ENCODE measurements at regions not wholly inside any gene's neighbourhood (a gene's known extent, or its start where the extent isn't known, plus 50 kb on each side); places are given as distances from the start of the nearest gene placed in this dataset.

DNA sequence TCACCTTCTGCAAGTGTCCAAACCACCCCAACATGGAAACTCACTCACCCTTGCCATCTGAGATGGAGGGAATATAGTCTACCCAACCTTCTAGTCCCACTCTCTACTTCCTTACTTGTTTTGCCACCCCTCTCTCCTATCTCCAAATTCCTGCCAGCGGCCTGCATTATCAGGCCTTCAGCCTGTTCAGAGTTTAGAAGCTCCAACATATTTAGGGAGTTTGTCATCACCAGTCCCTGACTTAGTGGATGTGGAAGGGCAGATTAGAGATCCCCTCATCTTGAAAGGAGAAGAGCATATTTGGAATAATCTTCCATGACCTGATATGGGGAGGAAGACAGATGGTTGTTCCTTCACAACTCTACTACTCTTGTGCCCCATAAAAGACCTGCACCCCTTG lies 281.4 kb upstream of the MAP3K7 start:
- ATAC-seq (replicated peaks) (no peak), DNase-seq (no peak)
- no peaks in the 10 kb centered on the region for H3K36me3 Mint-ChIP-seq
- no peaks in the 10 kb centered on the region for H3K4me1 Mint-ChIP-seq
- no peak overlapping the region for H3K4me3 Mint-ChIP-seq
- peaks cover 0 to 2% of the 10 kb centered on the region in 2 donors for H3K9me3 Mint-ChIP-seq
- H3K27me3 Mint-ChIP-seq: peaks cover 7 to 8% of the 10 kb centered on the region in 2 donors
- no peak overlapping the region for H3K27ac Mint-ChIP-seq

DNA sequence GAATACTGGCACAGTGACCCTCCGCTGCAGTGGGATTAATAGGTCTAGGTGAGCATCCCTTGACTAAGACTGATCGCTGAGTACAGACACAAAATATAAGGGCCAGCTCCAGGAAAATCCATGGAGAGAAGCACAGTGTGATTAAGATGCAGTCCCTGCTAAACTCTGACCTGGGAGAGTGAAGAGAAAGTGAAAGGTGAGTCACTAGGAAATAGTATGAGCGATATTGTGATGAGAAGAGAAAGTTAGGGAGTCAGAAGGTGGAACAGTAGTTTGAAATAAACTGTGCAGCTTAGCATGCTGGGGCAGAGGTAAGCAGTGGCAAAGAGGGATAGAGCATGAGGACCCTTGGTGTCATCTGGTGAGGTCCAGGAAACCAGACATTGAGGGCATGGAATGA lies 278.6 kb upstream of the MAP3K7 start:
- H3K27me3 Mint-ChIP-seq: no peaks in the 10 kb centered on the region
- peaks cover 0 to 2% of the 10 kb centered on the region in 2 donors for H3K9me3 Mint-ChIP-seq
- H3K36me3 Mint-ChIP-seq: no peaks in the 10 kb centered on the region
- peaks cover 3 to 5% of the 10 kb centered on the region in 2 donors for H3K4me1 Mint-ChIP-seq
- DNase-seq (no peak), ATAC-seq (replicated peaks) (no peak)
- no peak overlapping the region for H3K27ac Mint-ChIP-seq
- no peak overlapping the region for H3K4me3 Mint-ChIP-seq

DNA sequence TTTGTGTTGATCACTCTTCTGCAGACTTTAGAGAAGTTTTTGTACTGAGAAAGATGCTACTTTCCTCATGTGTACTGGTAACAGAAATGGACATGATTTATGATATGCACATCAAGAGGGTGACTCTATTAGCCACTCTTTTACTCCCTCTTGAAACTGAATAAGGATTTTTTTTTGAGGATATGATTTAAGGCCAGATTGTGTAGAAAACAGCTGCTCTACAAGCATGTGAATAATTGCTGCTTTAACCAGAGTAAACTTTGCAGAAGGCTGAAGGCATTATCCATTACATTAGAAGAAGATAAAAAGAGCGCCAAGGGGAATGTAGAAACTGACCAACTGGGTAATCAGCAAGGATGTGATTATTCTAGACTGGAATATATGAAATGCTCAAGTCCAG lies 276.2 kb upstream of the MAP3K7 start:
- DNase-seq: no peak
- H3K36me3 Mint-ChIP-seq: no peaks in the 10 kb centered on the region
- H3K4me1 Mint-ChIP-seq: peaks cover 3 to 5% of the 10 kb centered on the region in 2 donors
- H3K27me3 Mint-ChIP-seq: no peaks in the 10 kb centered on the region
- H3K9me3 Mint-ChIP-seq: no peaks in the 10 kb centered on the region
- no peak overlapping the region for H3K4me3 Mint-ChIP-seq
- no peak overlapping the region for H3K27ac Mint-ChIP-seq
- no peak for ATAC-seq (replicated peaks)

DNA sequence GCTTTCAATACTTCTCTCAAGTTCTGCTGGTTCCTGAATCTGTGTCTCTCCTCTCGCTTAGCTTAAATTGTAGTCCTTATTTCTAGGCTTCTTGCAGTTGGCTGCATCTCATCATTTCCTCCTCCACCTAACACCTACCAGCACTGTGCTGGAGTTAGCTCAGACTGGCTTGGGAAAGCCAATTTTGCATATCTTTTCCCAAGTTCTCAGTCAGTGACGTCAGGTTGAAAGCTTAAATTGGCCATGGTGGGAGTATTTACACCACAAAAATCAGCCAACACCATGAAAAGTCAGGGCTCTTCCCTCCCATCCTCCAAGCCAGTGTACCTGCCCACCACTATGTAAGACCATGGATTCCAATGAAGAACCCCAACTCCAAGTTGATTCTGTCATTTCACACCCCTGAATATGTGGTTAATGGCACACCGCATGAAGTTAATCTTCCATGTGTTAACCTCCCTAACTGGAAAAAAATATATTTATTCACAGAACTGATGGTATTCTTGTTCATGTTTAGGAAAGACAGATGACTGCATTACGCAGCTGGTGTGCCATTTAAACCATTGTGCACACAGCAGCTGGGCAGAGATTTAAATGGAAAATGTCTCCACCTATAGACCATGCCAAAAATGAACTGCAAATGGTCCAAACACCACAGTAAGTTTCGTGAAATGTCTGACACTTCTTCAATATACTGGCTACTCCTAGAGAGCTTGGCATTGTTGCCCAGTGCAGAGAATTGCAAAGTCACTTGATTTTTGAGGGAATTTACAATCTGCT lies 274.1 kb upstream of the MAP3K7 start:
- ATAC-seq (replicated peaks) (no peak), DNase-seq (no peak)
- H3K36me3 Mint-ChIP-seq: no peaks in the 10 kb centered on the region
- H3K4me1 Mint-ChIP-seq: peaks cover 3 to 5% of the 10 kb centered on the region in 2 donors
- no peak overlapping the region for H3K27ac Mint-ChIP-seq
- H3K9me3 Mint-ChIP-seq: no peaks in the 10 kb centered on the region
- no peak overlapping the region for H3K4me3 Mint-ChIP-seq
- peaks cover 0 to 6% of the 10 kb centered on the region in 2 donors for H3K27me3 Mint-ChIP-seq

DNA sequence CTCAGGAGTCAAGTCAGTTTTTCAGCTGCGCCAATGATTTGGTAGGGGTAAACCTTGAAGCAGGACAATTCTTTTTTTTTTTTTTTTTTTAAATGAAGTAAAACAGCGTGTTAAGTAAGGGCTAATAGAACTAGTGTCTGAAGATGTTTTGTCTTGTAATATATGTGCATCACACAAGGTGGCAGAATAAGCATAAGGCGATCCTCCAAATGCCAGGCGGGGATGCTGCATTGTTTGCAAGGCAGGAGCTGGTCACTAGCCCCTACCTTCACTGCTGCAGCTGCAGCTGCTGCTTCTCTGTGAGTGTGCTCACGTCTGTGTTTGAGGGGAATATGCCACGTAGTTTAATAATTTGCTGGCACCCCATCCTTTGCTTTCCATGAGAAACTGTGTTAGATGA lies 272.7 kb upstream of the MAP3K7 start:
- Mint-ChIP-seq H3K36me3 (no peaks in the 10 kb centered on the region), H3K27ac (no peak overlapping the region), H3K4me1 (peaks cover 3 to 5% of the 10 kb centered on the region in 2 donors), H3K9me3 (no peaks in the 10 kb centered on the region), H3K4me3 (no peak overlapping the region), H3K27me3 (peaks cover 0 to 6% of the 10 kb centered on the region in 2 donors)
- DNase-seq (no peak), ATAC-seq (replicated peaks) (peak in 1 of 2 donors; percentile 31)

DNA sequence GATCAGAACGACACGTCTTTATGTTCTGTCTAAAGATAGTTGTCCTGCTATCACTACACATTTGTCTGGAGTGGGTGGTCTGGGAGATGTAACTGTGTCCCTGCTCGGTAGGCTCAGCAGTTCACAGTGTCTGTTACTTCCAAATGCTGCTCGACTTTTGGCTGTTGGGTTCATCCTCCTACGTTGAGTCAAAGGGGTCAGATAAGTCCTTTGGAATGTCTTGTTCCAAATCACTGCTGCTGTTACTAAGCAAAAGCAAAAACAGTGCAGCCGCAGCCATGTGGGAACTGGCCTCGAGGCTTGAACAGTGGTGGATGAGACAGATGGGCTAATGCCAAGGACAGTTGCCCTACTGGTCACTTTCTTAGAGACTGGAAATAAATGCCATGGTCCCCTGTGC lies 272.2 kb upstream of the MAP3K7 start:
- Mint-ChIP-seq H3K27ac (no peak overlapping the region), H3K36me3 (no peaks in the 10 kb centered on the region), H3K9me3 (no peaks in the 10 kb centered on the region), H3K4me1 (peaks cover 3 to 5% of the 10 kb centered on the region in 2 donors), H3K27me3 (peaks cover 0 to 6% of the 10 kb centered on the region in 2 donors), H3K4me3 (no peak overlapping the region)
- ATAC-seq (replicated peaks) (no peak), DNase-seq (no peak)

DNA sequence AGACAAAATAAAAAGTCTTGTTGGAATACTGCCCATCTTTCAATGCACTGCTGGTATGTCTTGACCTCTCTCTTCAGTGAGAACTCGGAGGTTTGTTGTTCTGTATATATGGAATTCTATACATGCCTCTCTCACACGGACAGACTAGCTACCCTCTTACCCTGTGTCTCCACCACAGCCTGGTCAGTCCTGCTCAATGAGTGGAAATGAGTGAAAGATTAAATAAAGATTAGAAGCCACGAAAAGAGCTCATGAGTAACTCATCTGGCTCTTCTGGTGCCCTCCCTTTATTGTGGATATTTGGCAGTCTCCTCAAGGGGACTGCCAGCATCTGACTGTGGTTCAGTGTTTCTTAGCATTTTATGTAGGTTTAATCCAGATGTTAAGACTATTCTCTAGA lies 262.8 kb upstream of the MAP3K7 start:
- no peak overlapping the region for H3K4me3 Mint-ChIP-seq
- no peaks in the 10 kb centered on the region for H3K4me1 Mint-ChIP-seq
- no peak overlapping the region for H3K27ac Mint-ChIP-seq
- H3K9me3 Mint-ChIP-seq: no peaks in the 10 kb centered on the region
- ATAC-seq (replicated peaks) (no peak), DNase-seq (no peak)
- peaks cover 0 to 4% of the 10 kb centered on the region in 2 donors for H3K27me3 Mint-ChIP-seq
- H3K36me3 Mint-ChIP-seq: no peaks in the 10 kb centered on the region

DNA sequence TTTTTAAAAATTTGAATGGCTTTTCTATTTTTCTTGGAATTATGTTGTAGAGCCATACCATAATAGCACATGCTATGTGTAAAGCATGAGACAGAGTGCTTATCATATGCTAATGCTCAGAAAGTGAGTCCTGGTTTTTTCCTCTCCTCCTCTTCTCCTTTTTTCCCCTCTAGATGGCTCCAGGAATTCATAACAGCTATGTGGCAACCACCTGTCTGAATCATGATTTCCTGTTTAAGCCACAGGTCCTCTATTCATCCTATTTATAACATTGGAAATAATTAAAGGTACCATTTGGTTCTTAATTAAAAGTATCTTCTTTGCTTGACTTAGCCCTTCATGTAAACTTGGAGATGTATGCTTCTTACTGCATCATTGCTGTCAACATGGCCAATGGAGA lies 260.0 kb upstream of the MAP3K7 start:
- Mint-ChIP-seq H3K27me3 (peaks cover 0 to 4% of the 10 kb centered on the region in 2 donors), H3K9me3 (no peaks in the 10 kb centered on the region), H3K4me3 (no peak overlapping the region), H3K4me1 (no peaks in the 10 kb centered on the region), H3K27ac (no peak overlapping the region), H3K36me3 (no peaks in the 10 kb centered on the region)
- DNase-seq (no peak), ATAC-seq (replicated peaks) (no peak)

DNA sequence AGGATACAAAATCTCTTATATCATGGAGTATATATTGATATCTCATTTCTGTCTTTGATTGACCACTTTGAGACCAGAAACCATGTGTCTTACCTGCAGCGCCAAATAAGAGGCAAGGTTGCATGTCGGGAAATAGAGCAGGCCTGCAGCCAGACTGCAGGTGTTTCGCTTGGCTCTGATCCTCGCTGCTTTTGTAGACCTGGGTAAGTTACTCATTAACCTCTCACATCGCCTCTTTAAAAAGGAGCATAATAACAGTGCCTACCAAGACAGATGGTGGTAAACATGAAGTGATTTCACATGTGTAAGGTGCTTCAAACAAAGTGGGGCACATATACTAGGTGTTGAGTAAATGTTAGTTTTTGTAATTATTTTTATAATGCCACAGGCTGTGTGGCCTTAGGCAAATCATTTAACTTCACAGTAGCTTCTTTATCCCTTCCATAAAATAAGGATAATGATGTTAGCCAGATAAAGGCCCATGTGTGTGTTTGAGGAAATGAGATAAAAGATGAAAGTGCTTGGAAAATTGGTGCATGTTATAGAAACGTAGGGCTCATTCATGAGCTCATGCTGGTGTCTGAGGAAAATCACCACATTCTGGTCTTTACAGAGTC lies 248.8 kb upstream of the MAP3K7 start:
- no peak for ATAC-seq (replicated peaks)

DNA sequence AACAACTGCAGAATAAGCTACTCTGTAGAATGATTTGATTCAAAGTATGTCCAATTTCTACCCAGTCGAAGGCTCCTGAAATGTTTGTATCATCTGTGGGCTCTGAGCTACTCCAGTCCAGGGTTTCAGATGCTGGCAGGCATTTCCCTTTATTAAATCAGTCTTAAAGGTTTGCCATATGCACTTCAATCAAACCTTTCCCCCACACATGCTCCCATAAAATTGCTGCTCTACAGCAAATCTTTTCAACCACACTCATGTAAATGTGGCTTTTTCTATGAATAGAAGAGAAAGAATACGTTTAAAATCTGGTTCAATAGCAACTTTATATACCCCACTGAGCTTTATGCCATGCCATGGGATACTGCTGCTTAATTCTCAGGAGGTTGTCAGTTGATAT lies 242.4 kb upstream of the MAP3K7 start:
- H3K4me3 Mint-ChIP-seq: no peak overlapping the region
- H3K36me3 Mint-ChIP-seq: peaks cover 0 to 3% of the 10 kb centered on the region in 2 donors
- H3K27me3 Mint-ChIP-seq: peaks cover 4 to 6% of the 10 kb centered on the region in 2 donors
- ATAC-seq (replicated peaks) (no peak), DNase-seq (no peak)
- no peaks in the 10 kb centered on the region for H3K4me1 Mint-ChIP-seq
- no peak overlapping the region for H3K27ac Mint-ChIP-seq
- peaks cover 9 to 10% of the 10 kb centered on the region in 2 donors for H3K9me3 Mint-ChIP-seq

More for the DNA sequence above, 248.8 kb upstream of the MAP3K7 start:
- Mint-ChIP-seq H3K9me3 (peaks cover 0 to 2% of the 10 kb centered on the region in 2 donors), H3K4me3 (no peak overlapping the region), H3K27ac (no peak overlapping the region), H3K27me3 (peaks cover under 1 to 8% of the 10 kb centered on the region in 2 donors), H3K36me3 (no peaks in the 10 kb centered on the region), H3K4me1 (no peaks in the 10 kb centered on the region)
- no peak for DNase-seq

DNA sequence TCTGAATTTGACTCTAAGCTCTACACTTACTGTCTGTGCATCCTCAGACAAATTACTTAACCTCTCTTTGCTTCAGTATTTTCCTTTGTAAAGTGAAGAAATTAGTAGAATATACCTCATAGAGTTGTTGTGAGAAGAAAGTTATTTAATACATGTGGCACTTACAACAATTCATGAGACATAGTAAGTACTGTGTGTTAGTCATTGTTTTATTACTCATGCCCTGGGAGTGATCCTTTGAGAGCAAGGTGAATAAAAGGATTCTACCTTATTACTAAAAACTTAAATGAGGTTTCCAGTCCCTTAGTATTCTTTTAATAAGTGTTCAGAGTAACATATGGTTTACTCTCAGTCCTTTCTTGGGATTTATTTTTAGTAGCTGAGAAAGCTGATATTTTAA lies 233.6 kb upstream of the MAP3K7 start:
- ATAC-seq (replicated peaks): no peak
- no peaks in the 10 kb centered on the region for H3K36me3 Mint-ChIP-seq
- no peak overlapping the region for H3K27ac Mint-ChIP-seq
- no peak for DNase-seq
- H3K4me1 Mint-ChIP-seq: no peaks in the 10 kb centered on the region
- H3K9me3 Mint-ChIP-seq: peaks cover 3 to 5% of the 10 kb centered on the region in 2 donors
- H3K4me3 Mint-ChIP-seq: no peak overlapping the region
- H3K27me3 Mint-ChIP-seq: peaks cover under 1 to 4% of the 10 kb centered on the region in 2 donors

DNA sequence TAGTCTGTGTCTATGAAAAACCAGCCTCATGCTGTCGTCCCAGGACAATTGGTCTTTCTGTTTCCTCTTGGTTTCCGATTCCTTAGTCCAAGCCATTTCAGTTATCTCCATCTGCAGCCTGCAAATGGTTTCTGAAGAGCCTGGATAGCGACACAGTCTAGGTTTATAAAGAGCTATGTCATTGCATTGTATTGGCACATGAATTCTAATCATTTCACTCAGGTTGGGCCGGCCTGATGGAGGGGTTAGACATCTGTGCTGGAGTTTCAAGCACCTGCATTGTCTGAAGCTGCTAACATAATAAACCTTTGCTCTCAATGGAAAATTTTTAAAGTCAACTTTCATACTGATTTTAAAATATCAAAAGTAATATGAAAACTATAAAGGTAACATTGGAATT lies 232.6 kb upstream of the MAP3K7 start:
- H3K4me3 Mint-ChIP-seq: no peak overlapping the region
- DNase-seq (no peak), ATAC-seq (replicated peaks) (no peak)
- peaks cover 3 to 5% of the 10 kb centered on the region in 2 donors for H3K9me3 Mint-ChIP-seq
- H3K27ac Mint-ChIP-seq: no peak overlapping the region
- peaks cover 0 to 4% of the 10 kb centered on the region in 2 donors for H3K27me3 Mint-ChIP-seq
- H3K4me1 Mint-ChIP-seq: no peaks in the 10 kb centered on the region
- H3K36me3 Mint-ChIP-seq: no peaks in the 10 kb centered on the region

DNA sequence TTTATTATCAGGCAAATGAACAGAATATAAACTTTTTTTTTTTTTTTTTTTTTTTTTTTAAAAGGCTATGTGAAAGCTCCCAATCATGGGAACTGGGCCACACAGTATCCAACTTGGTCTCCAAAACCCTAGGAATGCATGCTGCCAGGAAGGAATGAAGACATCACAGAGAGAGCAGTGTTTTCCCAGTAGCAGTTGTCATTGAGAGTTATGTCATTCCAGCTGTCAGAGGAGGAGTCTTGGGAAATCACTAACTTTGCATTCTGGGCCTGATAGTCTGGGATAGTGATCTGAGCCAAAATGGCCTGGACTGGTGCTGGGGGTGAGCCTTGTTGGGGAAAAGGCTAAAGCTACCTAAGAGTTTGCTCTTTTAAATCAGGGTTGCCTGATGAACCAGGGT lies 231.3 kb upstream of the MAP3K7 start:
- ATAC-seq (replicated peaks) (no peak), DNase-seq (no peak)
- Mint-ChIP-seq H3K27ac (no peak overlapping the region), H3K27me3 (no peaks in the 10 kb centered on the region), H3K4me3 (no peak overlapping the region), H3K4me1 (no peaks in the 10 kb centered on the region), H3K36me3 (no peaks in the 10 kb centered on the region), H3K9me3 (peaks cover 0 to 3% of the 10 kb centered on the region in 2 donors)

DNA sequence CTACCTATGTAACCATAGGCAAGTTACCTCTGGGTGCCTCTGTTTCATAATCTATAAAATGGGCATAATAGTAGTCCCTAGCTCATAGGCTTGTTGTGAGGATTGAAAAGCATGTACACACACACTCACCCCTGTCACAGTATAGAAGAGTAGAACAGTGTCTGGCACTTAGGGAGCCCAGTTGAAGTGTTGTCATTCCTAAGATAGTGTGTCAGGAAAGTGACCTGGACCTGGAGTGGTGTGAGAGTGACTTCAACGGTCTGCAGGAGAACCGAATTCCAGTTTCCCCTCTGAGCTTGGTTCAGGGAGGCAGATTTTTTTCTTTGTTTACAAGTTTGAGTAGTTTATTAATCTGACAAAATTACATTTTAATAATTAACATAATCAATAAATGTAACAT lies 229.9 kb upstream of the MAP3K7 start:
- Mint-ChIP-seq H3K27me3 (no peaks in the 10 kb centered on the region), H3K27ac (no peak overlapping the region), H3K4me3 (no peak overlapping the region), H3K36me3 (no peaks in the 10 kb centered on the region), H3K9me3 (peaks cover 0 to 3% of the 10 kb centered on the region in 2 donors), H3K4me1 (no peaks in the 10 kb centered on the region)
- ATAC-seq (replicated peaks) (no peak), DNase-seq (no peak)

DNA sequence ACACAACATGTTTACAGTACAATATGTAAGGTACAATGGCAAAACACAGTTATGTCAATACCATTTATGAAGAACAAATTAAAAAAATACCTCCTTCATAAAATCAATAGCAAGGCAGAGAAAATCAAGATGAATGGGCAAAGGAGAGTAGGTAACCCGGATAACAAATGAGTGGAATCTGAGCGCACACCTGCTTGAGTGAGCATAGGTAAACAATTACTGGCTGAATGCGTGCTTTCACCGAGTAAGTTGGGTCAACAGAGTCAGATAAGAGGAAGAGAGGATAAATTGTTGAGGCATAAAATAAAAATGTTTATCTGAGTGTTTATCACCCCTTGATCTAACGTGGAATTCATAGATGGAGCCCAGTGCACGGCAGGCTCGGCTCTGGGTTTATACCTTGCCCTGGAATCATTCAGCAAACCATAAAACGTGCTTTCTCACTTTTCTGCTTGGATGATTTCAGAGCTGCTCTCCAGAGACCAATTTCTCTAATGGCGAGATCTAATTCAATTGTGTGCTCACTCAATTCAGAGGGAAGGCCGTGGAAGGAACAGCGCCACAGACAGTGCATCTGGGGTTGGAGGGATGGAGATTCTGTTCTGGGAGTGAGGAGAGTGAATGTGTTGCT lies 224.8 kb upstream of the MAP3K7 start:
- Mint-ChIP-seq H3K4me3 (no peak overlapping the region), H3K36me3 (no peaks in the 10 kb centered on the region), H3K27ac (no peak overlapping the region), H3K27me3 (no peaks in the 10 kb centered on the region), H3K9me3 (peaks cover 0 to 2% of the 10 kb centered on the region in 2 donors), H3K4me1 (no peaks in the 10 kb centered on the region)
- no peak for DNase-seq
- ATAC-seq (replicated peaks): no peak
